ENCODE measurements at regions not wholly inside any gene's neighbourhood (a gene's known extent, or its start where the extent isn't known, plus 50 kb on each side); places are given as distances from the start of the nearest gene placed in this dataset.

DNA sequence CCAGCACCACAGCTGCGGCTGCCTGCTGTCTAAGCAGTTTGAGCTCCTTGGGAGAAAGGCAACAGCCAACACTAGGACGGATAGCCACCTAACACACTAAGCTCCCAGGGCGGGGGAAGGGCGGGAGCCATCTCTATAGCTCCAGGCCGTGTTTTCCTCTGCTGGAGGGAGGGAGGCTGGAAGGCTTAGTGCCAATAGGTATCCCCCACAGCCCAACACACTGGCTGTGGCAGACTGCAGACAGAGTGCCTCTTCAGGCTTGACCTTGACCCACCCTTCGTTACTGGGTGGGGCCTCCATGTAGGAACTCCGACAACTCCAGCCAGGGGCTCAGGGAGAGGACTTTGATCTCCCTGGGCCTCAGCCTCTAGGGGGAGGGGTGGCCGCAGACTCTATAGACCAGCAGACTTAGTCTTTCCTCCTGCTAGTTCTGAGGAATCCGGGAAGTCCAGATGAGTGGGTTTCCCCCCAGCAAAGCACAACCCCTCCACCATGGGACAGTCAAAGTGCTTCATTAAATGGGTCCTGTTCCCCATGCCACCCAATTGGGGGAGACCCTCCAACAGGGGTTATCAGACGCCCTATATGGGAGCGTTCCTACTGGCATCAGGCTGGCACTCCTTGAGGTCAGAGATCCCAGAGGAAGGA lies 314.4 kb upstream of the MKI67 start:
- TF ChIP-seq CEBPB (IDR thresholded peaks at IDR 0.05; ENCODE audit: borderline replicate concordance, low read depth, low read length) (no peak), RARA (CRISPR knock-in tag; IDR thresholded peaks at IDR 0.05) (0 out of 2 replicates have a peak, but pooled peaks have one; percentile 22), ZNF281 (CRISPR knock-in tag; IDR thresholded peaks at IDR 0.05; ENCODE audit: borderline replicate concordance) (peak; percentile 67; the same call in 1 of the 2 replicates), HNF4A (CRISPR knock-in tag; IDR thresholded peaks at IDR 0.05) (peak; percentile 51)
- in situ Hi-C loops (cut with HindIII; ENCODE audit: extremely low pct_ligation_motif_present, low pct_unique_long_range_greater_than_20kb) (no loop called here), intact Hi-C loops (cut with micrococcal nuclease; ENCODE audit: unreplicated experiment) (no loop called here)
- Histone ChIP-seq H3K27me3 (ENCODE audit: control insufficient read depth in 1 of 2, insufficient read depth in 2 of 2, low read length in 2 of 2) (peaks cover under 1 to 15% of the 10 kb centered on the region in 2 experiments; a peak in 3 of 5 replicates), H2AFZ (ENCODE audit: low read length) (no peak overlapping the region), H3K79me2 (ENCODE audit: insufficient read depth, low read length) (no peaks in the 10 kb centered on the region), H3K36me3 (replicated peaks in 1 of 2; ENCODE audit: control insufficient read depth in 1 of 2, insufficient read depth in 2 of 2, low read length in 2 of 2) (no peaks in the 10 kb centered on the region), H3K4me1 (ENCODE audit: insufficient read depth, low read length) (peaks cover 9% of the 10 kb centered on the region; the same call in 1 of the 2 replicates), H3K9me3 (ENCODE audit: low read length) (no peaks in the 10 kb centered on the region), H3K4me2 (ENCODE audit: low read depth, low read length) (no peak overlapping the region), H3K9ac (ENCODE audit: insufficient read depth, low read depth, low read length) (no peak overlapping the region), H4K20me1 (ENCODE audit: insufficient read depth, low read length) (no peaks in the 10 kb centered on the region), H3K27ac (ENCODE audit: extremely low read length, insufficient read depth, low read length) (no peak overlapping the region), H3K4me3 (replicated peaks in 1 of 3; ENCODE audit: insufficient read depth in 1 of 3, low read depth in 2 of 3, low read length in 3 of 3) (no peak overlapping the region)
- ChIA-PET POLR2A (no interaction called here), CTCF (ENCODE audit: low intra/inter-chr PET ratio, low total read pairs) (no interaction called here)
- DNase-seq (ENCODE audit: low spot score) (no peak), FAIRE-seq (no peak), ATAC-seq (no peak)
- BruUV-seq (replicated peaks): no TSS peak
- WGBS (ENCODE audit: low lambda C conversion rate): 42% methylated on average over 2 of the region's 11 CpGs

DNA sequence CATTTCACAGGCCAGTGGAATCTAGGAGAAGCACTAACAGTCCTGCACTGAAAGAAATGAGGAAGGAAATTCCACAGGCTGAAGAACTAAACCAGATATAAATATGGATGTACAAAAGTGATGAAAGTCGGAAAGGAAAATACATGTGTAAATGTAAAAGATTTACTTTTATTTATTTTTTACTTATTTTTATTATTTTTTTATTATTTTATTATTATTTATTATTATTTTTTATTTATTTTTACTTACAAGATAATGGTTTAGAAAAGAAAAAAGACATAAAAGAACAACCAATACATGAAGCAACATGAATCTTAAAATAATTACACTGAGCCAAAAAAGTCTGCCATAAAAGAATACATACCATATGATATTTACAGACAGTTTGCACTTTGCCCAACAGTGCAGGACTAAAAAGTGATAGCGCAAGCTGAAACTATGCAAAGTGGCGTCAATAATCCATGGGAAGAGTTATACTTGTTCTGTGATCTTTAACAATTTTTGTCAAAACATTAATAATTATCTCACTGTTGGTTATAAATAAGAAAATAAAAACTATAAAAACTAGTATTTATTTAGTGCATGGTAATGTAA lies 317.8 kb upstream of the MKI67 start:
- no peaks in the 10 kb centered on the region for H4K20me1 ChIP-seq (ENCODE audit: insufficient read depth, low read length)
- no peaks in the 10 kb centered on the region for H3K79me2 ChIP-seq (ENCODE audit: insufficient read depth, low read length)
- no peaks in the 10 kb centered on the region for H3K9me3 ChIP-seq (ENCODE audit: low read length)
- peaks cover 9% of the 10 kb centered on the region; the same call in 1 of the 2 replicates for H3K4me1 ChIP-seq (ENCODE audit: insufficient read depth, low read length)
- ATAC-seq: no peak
- no peaks in the 10 kb centered on the region for H3K36me3 ChIP-seq (replicated peaks in 1 of 2; ENCODE audit: control insufficient read depth in 1 of 2, insufficient read depth in 2 of 2, low read length in 2 of 2)
- in situ Hi-C loops (cut with HindIII; ENCODE audit: extremely low pct_ligation_motif_present, low pct_unique_long_range_greater_than_20kb): no loop called here
- H3K4me3 ChIP-seq (replicated peaks in 1 of 3; ENCODE audit: insufficient read depth in 1 of 3, low read depth in 2 of 3, low read length in 3 of 3): no peak overlapping the region
- no peak for FAIRE-seq
- WGBS (ENCODE audit: low lambda C conversion rate): 14% methylated on average over 3 of the region's 3 CpGs
- DNase-seq (ENCODE audit: low spot score): no peak
- H3K27ac ChIP-seq (ENCODE audit: extremely low read length, insufficient read depth, low read length): no peak overlapping the region
- no TSS peak for BruUV-seq (replicated peaks)
- intact Hi-C loops (cut with micrococcal nuclease; ENCODE audit: unreplicated experiment): no loop called here
- H3K4me2 ChIP-seq (ENCODE audit: low read depth, low read length): no peak overlapping the region
- H3K9ac ChIP-seq (ENCODE audit: insufficient read depth, low read depth, low read length): no peak overlapping the region
- POLR2A ChIA-PET: no interaction called here
- CTCF ChIA-PET (ENCODE audit: low intra/inter-chr PET ratio, low total read pairs): no interaction called here
- no peak overlapping the region for H2AFZ ChIP-seq (ENCODE audit: low read length)
- H3K27me3 ChIP-seq (ENCODE audit: control insufficient read depth in 1 of 2, insufficient read depth in 2 of 2, low read length in 2 of 2): no peaks in the 10 kb centered on the region
- TF ChIP-seq ZNF318 (CRISPR knock-in tag; IDR thresholded peaks at IDR 0.05): no peak

Measured in HepG2 (cell line).